ENCODE measurements at regions not wholly inside any gene's neighbourhood (a gene's known extent, or its start where the extent isn't known, plus 50 kb on each side); places are given as distances from the start of the nearest gene placed in this dataset.
A peak's percentile ranks its signal among the peaks of the same experiment; 100 is the strongest.
"Not testable (repeated sequence)": the region's sequence is repeated elsewhere in the genome, so short reads cannot be mapped to it uniquely, and the experiment has no call there.

DNA sequence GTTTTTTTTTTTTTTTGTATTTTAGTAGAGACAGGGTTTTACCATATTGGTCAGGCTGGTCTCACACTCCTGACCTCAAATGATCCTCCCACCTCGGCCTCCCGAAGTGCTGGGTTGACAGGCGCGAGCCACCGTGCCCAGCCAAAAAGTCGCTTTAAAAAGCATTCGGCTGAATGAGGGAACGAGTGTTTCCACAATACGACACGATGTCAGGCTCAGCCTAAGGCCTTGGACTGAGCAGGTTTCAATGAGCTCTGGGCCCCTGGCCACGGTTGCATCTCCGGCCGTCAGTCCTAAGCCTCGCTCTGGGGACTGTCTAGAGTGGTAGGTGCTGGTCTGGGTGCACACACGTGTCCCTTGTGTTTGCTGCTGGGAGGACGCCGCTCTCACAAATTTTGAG lies 122.6 kb upstream of the ZNF469 start:
- DNase-seq (ENCODE audit: low spot score in 2 of 2): peak in 1 of 2 donors; percentile 40
- H3K27ac Mint-ChIP-seq, H3K36me3 Mint-ChIP-seq, H3K9me3 Mint-ChIP-seq, ATAC-seq: not testable (repeated sequence)

DNA sequence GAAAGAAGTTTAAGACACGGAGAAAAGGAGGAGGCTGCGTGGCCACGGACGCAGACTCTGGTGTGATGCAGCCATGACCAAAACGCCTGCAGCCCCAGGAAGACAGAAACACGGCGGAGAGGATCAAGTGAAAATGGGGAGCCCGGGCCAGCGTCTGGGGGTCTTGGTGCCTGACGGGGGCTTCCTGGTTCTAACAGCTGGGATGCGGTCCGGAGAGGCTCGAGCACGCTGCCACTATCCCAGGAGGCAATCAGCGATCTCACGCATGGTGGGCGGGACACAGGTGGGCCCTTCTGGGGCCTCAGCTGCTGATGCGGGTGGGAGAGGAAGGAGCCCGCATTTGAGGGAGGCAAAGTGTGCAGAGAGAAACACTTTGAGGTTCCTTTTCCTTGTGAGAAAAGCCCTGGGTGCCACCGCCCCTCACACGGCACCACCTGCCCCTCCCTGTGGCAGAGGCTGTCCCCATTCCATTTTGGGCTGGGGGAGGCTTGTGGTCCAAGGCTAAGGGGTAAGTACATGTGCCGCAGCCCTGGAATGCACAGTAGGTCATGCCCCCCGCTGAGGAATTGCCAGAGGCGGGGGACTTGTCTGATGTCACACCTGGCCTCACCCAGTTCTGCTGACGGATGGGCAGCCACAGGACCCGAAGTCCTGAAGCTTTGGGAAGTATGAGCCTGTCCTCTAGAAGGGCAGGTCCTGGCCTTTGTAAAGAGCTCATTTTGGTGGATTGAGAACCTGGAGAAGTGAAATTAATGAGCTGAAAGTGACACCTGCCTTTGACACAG lies 121.7 kb upstream of the ZNF469 start:
- H3K9me3 Mint-ChIP-seq, ATAC-seq, H3K36me3 Mint-ChIP-seq, H3K27ac Mint-ChIP-seq: not testable (repeated sequence)
- DNase-seq (ENCODE audit: low spot score in 2 of 2): peak in 1 of 2 donors; percentile 49

DNA sequence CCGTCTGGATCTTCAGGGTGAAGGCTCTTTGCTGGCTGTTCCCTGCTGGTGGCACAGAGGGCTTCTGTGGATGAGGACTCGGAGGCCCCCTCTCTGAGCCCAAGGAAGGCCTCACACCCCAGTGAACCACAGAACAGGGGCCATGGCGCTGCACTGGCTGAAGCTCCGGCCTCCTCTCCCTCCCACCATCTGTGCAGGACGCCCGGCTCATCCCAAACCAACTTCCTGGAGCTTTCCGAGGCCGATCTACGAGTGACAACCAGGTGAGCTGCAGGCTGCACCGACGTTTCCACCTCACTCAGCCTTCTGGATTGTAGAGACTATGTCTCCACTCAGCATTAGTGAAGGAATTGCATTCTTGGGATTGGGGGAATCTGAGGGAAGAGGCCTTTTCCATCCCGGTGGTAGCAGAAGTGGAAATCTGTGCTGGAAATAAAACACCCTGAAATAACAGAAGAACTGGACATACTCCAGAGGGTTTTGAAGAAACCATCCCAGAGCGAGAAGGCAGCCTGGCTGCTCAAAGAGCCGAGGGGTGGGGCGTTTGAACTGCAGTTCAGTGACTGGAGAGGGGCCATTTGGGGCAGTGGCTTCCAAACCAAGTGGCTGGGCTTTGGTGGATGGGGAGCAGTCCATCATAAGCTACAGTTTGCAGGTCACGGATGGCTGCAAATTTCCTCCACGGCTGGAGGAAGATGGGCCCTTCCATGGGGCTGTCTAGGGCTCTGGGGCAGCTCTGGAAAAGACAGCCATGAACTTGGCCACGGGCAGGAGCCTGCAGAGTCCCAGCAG lies 120.7 kb upstream of the ZNF469 start:
- not testable (repeated sequence) for H3K9me3 Mint-ChIP-seq; H3K27ac Mint-ChIP-seq; H3K36me3 Mint-ChIP-seq; ATAC-seq; DNase-seq (ENCODE audit: low spot score in 2 of 2)

DNA sequence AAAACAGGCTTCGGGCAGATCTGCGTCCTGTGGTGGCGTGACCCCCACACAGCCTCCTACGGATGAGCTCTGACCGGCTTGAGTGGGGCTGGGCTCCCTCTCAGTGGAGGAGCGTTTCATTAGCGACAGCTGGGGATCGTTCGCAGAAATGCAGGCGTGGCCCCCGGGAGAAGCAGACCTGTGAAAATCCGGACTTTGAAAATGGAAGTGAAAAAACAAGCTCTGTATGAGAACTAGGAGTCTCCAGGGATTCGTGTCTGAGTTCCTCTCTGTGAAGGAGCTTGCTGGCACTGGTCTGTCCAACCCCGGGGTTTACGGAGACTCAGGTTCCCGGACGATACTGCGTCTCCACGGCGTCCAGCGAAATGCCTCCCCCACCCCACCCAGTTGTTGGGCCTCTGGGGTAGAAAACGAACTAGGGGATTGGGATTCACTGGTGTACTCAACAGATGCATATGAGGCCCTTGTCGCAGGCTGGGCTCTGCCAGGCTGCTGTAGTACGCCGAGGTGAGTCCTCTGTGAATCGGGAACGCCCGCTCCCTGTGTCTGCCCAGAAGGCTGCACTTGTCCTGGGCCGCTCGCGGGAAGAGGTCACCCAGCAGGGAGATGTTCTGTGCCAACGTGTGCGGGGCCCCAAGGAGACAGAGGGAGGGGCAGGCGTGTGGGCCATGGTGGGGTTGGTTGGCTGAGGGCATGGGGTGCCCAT lies 119.7 kb upstream of the ZNF469 start:
- H3K9me3 Mint-ChIP-seq, H3K36me3 Mint-ChIP-seq, ATAC-seq, H3K27ac Mint-ChIP-seq: not testable (repeated sequence)
- DNase-seq (ENCODE audit: low spot score in 2 of 2): peak in 1 of 2 donors; percentile 23

DNA sequence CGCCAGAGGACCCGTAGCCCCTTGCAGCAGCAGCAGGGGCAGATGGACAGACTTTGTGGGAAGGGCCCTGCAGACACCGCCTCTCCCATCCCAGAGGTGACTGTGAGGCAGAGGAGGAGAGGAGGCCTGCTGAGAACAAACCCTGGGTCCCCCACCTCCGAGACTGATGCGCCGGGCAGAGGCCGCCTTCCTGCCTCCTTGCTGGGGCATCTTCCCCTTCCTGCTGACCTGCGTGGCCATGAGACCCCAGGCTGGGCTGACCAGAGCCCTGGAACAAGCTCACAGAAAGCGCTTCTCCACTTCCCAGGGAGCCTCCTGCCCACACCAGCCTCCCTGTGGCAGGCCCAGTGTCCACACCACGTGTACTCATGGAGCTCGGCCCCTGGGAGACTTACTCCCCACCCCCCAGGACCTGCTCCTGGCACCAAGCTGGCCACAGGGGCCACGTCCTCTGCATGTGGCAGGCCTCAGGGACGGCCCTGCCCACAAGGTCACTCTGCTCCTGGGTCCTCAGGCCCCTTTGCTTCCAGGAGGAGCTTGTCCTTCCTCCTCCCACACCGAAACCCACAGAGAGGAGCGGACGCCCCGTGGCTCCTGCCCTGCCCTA lies 119.0 kb upstream of the ZNF469 start:
- not testable (repeated sequence) for ATAC-seq, H3K36me3 Mint-ChIP-seq, H3K9me3 Mint-ChIP-seq, H3K27ac Mint-ChIP-seq
- peak in 1 of 2 donors; percentile 46 for DNase-seq (ENCODE audit: low spot score in 2 of 2)

DNA sequence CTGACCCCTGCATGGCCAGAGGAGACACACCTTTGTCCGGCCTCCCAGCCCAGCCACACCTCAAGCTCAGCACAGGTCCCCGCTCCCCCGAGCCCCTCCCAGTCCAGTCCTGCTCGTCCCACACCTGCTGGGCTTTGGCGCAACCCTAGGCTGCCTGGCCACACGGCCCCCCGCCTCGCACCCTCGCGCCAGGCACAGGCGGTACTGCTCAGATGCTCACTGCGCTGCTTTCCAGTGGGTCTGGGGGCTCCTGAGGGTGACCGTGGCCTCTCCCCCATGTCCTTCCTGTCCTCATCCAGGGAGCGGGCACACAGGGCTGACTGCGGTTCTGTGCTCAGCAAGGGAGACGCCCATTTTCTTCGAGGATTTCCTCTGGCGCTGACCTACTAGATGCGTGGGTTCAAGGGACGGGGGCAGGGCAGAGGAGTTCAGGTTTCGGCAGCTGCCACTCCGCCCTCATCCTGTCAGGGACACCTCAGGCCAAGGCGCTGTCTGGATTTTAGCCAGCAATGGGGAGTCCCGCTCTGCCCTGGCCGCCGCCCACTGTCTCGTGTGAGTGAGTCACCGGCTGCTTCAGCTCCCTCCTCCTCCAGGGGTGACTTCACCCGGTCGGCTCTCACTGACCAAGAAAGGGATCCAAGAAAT lies 118.0 kb upstream of the ZNF469 start:
- H3K36me3 Mint-ChIP-seq: no peaks in the 10 kb centered on the region
- no peaks in the 10 kb centered on the region for H3K9me3 Mint-ChIP-seq
- H3K27ac Mint-ChIP-seq: no peak overlapping the region
- DNase-seq (ENCODE audit: low spot score in 2 of 2): peak; percentile 48 to 90
- ATAC-seq: peak; percentile 95 to 97

DNA sequence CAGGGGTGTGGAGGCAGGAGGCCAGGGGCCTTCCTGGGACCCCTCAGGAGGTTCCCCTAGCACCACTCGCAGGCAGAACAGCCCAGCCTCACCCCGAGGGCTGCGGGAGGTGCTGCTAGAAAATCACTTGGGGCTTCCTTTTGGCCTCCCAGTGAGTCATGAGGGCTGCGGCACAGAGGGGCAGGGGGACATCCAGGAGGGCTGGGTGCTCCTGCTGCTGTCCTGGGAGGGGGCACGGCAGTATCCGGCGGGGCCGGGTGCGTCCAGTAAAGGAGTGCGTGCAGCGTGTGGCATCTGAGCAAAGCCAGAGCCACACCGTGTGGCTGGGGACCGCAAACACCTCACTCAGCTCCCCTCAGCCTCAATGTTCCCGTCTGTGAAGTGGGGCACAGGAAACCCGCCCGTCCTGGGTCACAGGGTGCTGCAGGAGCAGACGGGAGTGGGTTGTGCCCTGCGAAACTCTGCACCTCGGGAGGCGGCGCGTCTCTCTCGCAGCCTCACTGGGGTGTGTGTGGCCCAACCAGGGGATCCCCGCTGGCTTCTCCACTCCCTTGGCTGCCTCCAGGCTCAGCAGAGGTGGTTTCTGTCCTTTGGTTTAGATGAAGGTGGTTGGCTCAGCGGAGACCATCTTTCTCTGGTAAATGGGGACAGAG lies 117.3 kb upstream of the ZNF469 start:
- DNase-seq (ENCODE audit: low spot score in 2 of 2) (peak in 1 of 2 donors; percentile 56), ATAC-seq (peak in 1 of 2 donors; percentile 2)
- H3K36me3 Mint-ChIP-seq, H3K27ac Mint-ChIP-seq, H3K9me3 Mint-ChIP-seq: not testable (repeated sequence)

DNA sequence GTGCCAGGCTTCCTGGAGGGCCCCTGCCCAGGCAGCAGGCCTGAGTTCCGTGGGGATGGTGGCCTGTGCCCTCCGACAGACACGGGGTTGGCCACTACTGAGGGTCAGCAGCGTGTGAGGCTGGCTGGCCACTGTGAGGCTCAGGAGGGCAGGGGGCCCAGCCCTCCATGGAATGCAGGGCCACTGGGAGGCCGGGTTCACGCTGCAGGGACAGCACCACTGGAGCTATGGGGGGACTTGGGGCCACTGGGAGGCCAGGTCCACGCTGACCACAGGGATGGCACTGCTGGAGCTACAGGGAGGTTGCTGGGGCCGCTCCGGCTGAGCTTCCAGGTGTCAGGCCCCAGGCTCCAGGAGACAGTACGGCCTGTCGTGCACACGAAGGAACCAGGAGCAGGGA lies 116.7 kb upstream of the ZNF469 start:
- not testable (repeated sequence) for DNase-seq (ENCODE audit: low spot score in 2 of 2); ATAC-seq; H3K27ac Mint-ChIP-seq; H3K36me3 Mint-ChIP-seq; H3K9me3 Mint-ChIP-seq

DNA sequence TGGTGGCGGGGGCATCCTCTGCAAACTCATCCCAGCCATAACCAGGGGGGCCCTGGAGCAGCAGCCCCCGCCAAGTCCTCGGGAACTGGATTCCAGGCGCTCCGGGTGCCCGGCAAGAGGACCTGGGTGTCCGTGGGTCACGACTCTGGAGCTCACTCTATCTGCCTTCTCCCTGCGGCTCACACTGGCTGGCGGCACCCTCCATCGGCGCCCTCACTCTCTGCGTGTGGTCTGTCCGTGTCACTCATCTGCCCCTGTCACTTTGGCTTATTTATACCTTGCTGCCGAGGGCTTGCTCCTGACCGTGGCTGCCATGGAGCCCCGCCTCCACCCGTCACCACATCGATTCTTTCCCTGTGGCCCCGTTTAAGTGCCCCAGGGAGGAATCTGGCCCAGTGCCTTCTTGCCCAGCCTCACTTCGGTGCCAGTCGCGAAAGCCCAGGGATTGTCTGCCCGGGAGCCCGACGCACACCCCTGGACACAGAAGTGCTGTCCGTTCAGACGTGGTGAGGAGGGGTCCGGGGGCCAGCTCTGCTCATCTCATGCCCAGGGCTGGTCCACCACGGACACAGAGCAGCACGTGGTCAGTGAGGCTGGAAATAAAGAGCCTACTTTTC lies 115.7 kb upstream of the ZNF469 start:
- H3K27ac Mint-ChIP-seq, H3K9me3 Mint-ChIP-seq, H3K36me3 Mint-ChIP-seq, ATAC-seq: not testable (repeated sequence)
- peak in 1 of 2 donors; percentile 53 for DNase-seq (ENCODE audit: low spot score in 2 of 2)

DNA sequence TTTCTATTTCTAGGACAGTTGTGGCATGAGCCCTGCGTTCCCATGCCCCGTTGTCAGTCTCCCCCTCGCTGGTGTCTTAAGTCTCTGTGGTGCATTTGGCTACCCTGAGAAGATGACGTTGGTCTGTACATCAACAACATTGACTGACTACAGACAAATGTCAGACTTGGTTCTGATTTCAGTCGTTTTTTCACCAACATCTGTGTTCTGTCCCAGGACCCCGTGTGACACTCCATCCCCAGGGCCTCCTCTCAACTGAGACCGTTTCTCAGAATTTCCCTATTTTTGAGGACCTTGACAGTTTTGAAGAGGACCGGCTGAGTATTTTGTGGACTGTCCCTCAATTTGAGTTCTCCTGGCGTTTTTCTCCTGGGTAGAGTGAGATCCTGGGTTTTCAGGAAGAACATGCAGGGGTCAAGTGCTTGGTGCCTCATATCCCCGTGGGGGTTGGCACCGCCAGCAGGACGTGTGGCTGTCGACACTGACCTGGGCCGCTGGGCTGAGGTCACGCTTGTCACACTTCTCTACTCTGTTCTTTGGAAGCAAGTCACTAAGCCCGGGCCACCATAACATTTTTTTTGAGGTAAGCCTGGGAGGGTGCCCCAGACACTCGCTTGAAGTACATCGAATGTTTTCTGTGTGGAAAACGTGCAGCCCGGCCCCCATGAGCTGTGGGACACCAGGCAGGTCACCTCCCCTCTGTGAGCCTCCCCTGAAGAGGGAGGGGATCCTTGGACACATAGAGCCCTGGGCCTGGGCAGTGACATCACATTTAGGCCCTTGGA lies 114.4 kb upstream of the ZNF469 start:
- not testable (repeated sequence) for ATAC-seq; H3K27ac Mint-ChIP-seq; H3K9me3 Mint-ChIP-seq; DNase-seq (ENCODE audit: low spot score in 2 of 2); H3K36me3 Mint-ChIP-seq

DNA sequence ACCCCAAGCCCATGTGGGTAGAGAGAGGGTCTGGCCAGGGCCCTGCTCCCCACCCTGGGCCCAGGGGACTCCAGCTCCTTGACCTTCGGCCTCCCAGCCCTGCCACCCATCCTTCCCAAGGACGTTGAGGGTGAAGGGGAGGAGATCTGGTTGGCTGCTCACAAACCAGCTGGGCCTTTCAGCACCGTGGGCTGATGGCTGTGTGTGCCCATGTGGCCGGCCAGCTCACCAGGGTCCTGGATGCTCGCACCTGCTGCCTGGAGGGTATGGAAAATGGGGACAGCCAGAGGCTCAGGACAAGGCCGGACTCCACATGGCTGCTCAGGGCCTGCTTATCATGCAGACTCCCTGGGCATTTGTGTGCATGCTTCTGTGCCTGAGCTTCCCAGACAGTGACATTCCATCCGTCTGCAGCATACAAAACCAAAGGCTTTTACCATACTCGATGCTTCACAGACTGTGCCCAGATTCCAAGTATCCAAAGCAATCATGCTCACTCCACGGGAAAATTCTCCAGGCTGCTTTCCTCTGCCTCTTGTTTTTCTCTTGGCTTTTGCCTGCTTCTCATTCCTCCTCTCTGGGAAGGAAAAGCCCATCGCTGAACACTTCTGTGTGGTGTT lies 112.5 kb upstream of the ZNF469 start:
- not testable (repeated sequence) for H3K27ac Mint-ChIP-seq, ATAC-seq, H3K36me3 Mint-ChIP-seq, H3K9me3 Mint-ChIP-seq
- peak in 1 of 2 donors; percentile 21 for DNase-seq (ENCODE audit: low spot score in 2 of 2)

DNA sequence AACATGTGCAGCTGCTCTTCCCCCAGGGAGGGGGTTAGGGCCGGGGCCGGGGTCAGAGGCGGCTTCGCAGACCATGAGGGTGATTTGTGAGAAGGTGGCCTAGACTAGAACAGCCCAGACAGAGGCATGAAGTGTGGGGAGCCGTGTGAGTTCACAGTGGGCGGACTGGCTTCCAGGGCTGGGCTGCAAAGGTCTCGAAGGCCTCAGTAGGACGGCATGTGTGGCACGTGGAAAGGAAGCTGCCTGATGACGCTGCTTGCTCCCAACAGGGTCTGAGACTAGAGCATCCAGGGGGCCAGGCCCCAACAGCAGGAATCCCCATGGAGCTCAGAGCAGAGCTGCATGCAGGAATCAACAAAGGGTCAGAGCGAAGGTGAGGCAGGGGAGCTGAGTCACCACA lies 111.5 kb upstream of the ZNF469 start:
- not testable (repeated sequence) for H3K36me3 Mint-ChIP-seq, H3K27ac Mint-ChIP-seq, H3K9me3 Mint-ChIP-seq, ATAC-seq
- DNase-seq (ENCODE audit: low spot score in 2 of 2): peak in 1 of 2 donors; percentile 4

DNA sequence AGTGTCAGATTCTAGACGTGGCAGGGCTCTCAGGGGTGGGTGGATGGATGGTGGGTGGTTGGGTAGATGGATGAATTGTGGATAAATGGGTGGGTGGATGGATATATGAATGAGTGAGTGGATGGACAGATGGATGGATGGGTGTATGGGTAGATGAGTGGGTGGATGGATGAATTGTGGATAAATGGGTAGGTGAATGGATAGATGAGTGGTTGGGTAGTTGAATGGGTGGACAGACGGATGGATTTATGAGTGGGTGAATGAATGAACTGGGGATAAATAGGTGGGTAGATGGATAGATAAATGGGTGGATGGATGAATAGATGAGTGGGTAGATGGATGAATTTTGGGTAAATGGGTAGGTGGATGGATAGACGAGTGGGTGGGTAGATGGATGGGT lies 111.0 kb upstream of the ZNF469 start:
- not testable (repeated sequence) for DNase-seq (ENCODE audit: low spot score in 2 of 2); H3K36me3 Mint-ChIP-seq; H3K9me3 Mint-ChIP-seq; ATAC-seq; H3K27ac Mint-ChIP-seq

DNA sequence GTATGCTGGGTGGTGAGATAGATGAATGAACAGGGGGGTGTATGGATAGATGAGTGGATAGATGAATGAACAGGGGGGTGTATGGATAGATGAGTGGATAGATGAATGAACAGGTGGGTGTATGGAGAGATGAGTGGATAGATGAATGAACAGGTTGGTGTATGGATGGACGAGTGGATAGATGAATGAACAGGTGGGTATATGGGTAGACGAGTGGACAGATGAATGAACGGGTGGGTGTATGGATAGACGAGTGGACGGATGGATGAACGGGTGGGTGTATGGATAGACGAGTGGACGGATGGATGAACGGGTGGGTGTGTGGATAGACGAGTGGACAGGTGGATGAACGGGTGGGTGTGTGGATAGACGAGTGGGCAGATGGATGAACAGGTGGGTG lies 110.3 kb upstream of the ZNF469 start:
- peak in 1 of 2 donors; percentile 9 for DNase-seq (ENCODE audit: low spot score in 2 of 2)
- not testable (repeated sequence) for H3K27ac Mint-ChIP-seq, H3K36me3 Mint-ChIP-seq, H3K9me3 Mint-ChIP-seq, ATAC-seq
